ENCODE measurements at regions not wholly inside any gene's neighbourhood (a gene's known extent, or its start where the extent isn't known, plus 50 kb on each side); places are given as distances from the start of the nearest gene placed in this dataset.

DNA sequence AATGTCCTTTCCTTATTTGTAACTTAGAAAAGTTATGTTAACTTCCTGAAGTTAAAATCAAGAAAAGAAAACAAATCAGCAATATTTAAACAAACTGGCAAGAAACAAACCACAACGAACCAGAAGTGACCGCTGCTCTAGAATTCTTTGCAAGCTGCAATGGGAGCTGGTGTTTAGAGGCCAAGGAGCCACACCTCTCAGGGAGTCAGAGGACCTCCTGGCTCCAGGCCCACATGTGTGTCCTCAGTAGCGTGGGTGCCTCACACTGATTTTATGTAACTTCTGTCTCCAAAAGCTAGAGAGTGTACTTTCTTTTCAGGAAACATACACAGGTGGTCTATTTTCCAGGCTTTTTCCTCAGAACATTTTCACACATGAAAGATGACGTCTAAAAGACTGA, 100.4 kb downstream of the IRX2 start:
- TF ChIP-seq EZH2phosphoT487 (IDR thresholded peaks at IDR 0.05; ENCODE audit: borderline replicate concordance): no peak
- TF ChIP-seq, protein P1, sequence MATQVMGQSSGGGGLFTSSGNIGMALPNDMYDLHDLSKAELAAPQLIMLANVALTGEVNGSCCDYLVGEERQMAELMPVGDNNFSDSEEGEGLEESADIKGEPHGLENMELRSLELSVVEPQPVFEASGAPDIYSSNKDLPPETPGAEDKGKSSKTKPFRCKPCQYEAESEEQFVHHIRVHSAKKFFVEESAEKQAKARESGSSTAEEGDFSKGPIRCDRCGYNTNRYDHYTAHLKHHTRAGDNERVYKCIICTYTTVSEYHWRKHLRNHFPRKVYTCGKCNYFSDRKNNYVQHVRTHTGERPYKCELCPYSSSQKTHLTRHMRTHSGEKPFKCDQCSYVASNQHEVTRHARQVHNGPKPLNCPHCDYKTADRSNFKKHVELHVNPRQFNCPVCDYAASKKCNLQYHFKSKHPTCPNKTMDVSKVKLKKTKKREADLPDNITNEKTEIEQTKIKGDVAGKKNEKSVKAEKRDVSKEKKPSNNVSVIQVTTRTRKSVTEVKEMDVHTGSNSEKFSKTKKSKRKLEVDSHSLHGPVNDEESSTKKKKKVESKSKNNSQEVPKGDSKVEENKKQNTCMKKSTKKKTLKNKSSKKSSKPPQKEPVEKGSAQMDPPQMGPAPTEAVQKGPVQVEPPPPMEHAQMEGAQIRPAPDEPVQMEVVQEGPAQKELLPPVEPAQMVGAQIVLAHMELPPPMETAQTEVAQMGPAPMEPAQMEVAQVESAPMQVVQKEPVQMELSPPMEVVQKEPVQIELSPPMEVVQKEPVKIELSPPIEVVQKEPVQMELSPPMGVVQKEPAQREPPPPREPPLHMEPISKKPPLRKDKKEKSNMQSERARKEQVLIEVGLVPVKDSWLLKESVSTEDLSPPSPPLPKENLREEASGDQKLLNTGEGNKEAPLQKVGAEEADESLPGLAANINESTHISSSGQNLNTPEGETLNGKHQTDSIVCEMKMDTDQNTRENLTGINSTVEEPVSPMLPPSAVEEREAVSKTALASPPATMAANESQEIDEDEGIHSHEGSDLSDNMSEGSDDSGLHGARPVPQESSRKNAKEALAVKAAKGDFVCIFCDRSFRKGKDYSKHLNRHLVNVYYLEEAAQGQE (IDR thresholded peaks at IDR 0.05; ENCODE audit: low read depth): no peak
- TF ChIP-seq, protein P2, sequence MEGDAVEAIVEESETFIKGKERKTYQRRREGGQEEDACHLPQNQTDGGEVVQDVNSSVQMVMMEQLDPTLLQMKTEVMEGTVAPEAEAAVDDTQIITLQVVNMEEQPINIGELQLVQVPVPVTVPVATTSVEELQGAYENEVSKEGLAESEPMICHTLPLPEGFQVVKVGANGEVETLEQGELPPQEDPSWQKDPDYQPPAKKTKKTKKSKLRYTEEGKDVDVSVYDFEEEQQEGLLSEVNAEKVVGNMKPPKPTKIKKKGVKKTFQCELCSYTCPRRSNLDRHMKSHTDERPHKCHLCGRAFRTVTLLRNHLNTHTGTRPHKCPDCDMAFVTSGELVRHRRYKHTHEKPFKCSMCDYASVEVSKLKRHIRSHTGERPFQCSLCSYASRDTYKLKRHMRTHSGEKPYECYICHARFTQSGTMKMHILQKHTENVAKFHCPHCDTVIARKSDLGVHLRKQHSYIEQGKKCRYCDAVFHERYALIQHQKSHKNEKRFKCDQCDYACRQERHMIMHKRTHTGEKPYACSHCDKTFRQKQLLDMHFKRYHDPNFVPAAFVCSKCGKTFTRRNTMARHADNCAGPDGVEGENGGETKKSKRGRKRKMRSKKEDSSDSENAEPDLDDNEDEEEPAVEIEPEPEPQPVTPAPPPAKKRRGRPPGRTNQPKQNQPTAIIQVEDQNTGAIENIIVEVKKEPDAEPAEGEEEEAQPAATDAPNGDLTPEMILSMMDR (IDR thresholded peaks at IDR 0.05 in 2 of 3, conservative IDR thresholded peaks at IDR 0.05 in 1 of 3; ENCODE audit: borderline replicate concordance in 1 of 3, insufficient read depth in 1 of 3, low read depth in 2 of 3, low read length in 2 of 3): no peak
- TF ChIP-seq RAD21 (IDR thresholded peaks at IDR 0.05; ENCODE audit: low read depth): no peak
- TF ChIP-seq POLR2A (IDR thresholded peaks at IDR 0.05; ENCODE audit: borderline replicate concordance, extremely low read depth, insufficient read depth, insufficient read length): no peak
- no peak for TF ChIP-seq SIN3A (IDR thresholded peaks at IDR 0.05; ENCODE audit: low read depth)
- TF ChIP-seq ZNF274 (IDR thresholded peaks at IDR 0.05; ENCODE audit: low read depth, low read length): no peak
- no peak for TF ChIP-seq CEBPB (IDR thresholded peaks at IDR 0.05; ENCODE audit: low read depth)
- TF ChIP-seq, protein P3, sequence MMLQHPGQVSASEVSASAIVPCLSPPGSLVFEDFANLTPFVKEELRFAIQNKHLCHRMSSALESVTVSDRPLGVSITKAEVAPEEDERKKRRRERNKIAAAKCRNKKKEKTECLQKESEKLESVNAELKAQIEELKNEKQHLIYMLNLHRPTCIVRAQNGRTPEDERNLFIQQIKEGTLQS (IDR thresholded peaks at IDR 0.05): no peak
- TF ChIP-seq TCF7L2 (IDR thresholded peaks at IDR 0.05; ENCODE audit: borderline replicate concordance, extremely low read depth, insufficient read depth, insufficient read length): no peak

All from HCT116 (cell line).